H1 (cell line): ENCODE measurements at regions not wholly inside any gene's neighbourhood (a gene's known extent, or its start where the extent isn't known, plus 50 kb on each side); places are given as distances from the start of the nearest gene placed in this dataset.

Experiments used
- BACH1 ChIP-seq: IDR thresholded peaks from 2 replicates; pipeline ENCODE4 v1.6.1; 2012; ENCODE audit warnings: low read length, improper control_type of control experiment
- HDAC6 ChIP-seq: IDR thresholded peaks from one replicate; pipeline ENCODE4 v1.7.1; 2012; ENCODE audit warnings: low read depth, mild to moderate bottlenecking, inconsistent platforms, low read length, moderate library complexity
- MAFK ChIP-seq: IDR thresholded peaks from 2 replicates; pipeline ENCODE4 v1.6.1; 2012; ENCODE audit warnings: low read depth, mild to moderate bottlenecking, improper control_type of control experiment, low read length
- POLR2AphosphoS5 ChIP-seq: IDR thresholded peaks from 2 replicates; pipeline ENCODE4 v1.6.1; 2011; ENCODE audit warnings: low read depth, low read length
- TAF1 ChIP-seq: IDR thresholded peaks from 2 replicates; pipeline ENCODE4 v1.6.1; 2011; ENCODE audit warnings: mild to moderate bottlenecking, low read depth, low read length
- TF ChIP-seq, protein P1 (sequence below): IDR thresholded peaks from 2 replicates; pipeline ENCODE4 v1.6.1; 2012; ENCODE audit warnings: inconsistent platforms

DNA sequence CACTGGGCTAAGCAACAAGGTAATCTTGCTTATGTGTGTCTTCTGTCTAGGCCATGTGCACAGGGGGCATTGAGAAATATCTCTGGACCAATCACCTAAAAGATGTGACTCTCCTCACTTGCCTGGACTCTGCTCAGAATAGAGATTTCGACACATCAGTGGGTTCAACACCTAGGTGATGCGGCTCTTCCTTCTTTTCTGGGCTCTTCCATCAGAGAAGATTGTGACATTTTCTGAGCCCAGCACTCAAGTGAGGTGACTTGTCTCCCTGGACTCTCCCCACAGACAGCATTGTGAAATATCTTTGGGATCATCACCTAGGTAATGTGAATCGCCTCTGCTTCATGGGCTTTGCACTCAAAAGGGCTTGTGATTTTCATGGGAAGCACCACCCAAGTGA, 1904.1 kb downstream of the TP53TG3F start (continued):
- TF ChIP-seq POLR2AphosphoS5 (no peak), MAFK (no peak), TAF1 (no peak), BACH1 (no peak), HDAC6 (no peak)
- TF ChIP-seq, protein P1, sequence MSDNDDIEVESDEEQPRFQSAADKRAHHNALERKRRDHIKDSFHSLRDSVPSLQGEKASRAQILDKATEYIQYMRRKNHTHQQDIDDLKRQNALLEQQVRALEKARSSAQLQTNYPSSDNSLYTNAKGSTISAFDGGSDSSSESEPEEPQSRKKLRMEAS, result no peak
